Motor neuron (in vitro differentiated cells): ENCODE measurements at regions not wholly inside any gene's neighbourhood (a gene's known extent, or its start where the extent isn't known, plus 50 kb on each side); places are given as distances from the start of the nearest gene placed in this dataset.
"Not testable (repeated sequence)": the region's sequence is repeated elsewhere in the genome, so short reads cannot be mapped to it uniquely, and the experiment has no call there.

ENCODE experiments used
- ATAC-seq, 8 experiments: fragments of 200-7000 bp; cut with Tn5 transposase; replicated peaks in 6 of 8; 2 replicates each; pipeline ENCODE4 v1.8.0; 2021; ENCODE audit warnings: mild to moderate bottlenecking in 8 of 8, moderate library complexity in 8 of 8
- H3K27ac ChIP-seq, 2 donors: fragments of 250-450 bp; sonication (Bioruptor Pico); 2 replicates each; pipeline ENCODE4 v1.9.0; 2021; ENCODE audit warnings: antibody characterized with exemption in 2 of 2, mild to moderate bottlenecking in 2 of 2, moderate library complexity in 1 of 2
- H3K4me1 ChIP-seq, 2 donors: fragments of 250-450 bp; sonication (Bioruptor Pico); replicated peaks in 1 of 2; 2 replicates each; pipeline ENCODE4 v1.6.1; 2021; ENCODE audit warnings: antibody characterized with exemption in 2 of 2, mild to moderate bottlenecking in 2 of 2, moderate library complexity in 1 of 2
- H3K4me3 ChIP-seq, 5 donors: fragments of 250-450 bp; sonication (Bioruptor Pico); 2 replicates each; pipeline ENCODE4 v1.9.0; 2021; ENCODE audit warnings: antibody characterized with exemption in 5 of 5, mild to moderate bottlenecking in 5 of 5, moderate library complexity in 4 of 5
- WGBS, 10 experiments: fragments of 450-650 bp; shearing (Covaris generic); methylation state at CpG; one replicate each; pipeline ENCODE4 v1.0.0; 2022; 5-methylcytosine and 5-hydroxymethylcytosine counted together
- in situ Hi-C, 9 experiments: fragments of 400-800 bp; cut with MboI; loops; one replicate each; pipeline ENCODE4 v1.15.0; 2021; ENCODE audit warnings: low sequenced_read_pairs in 9 of 9, low pct_unique_long_range_greater_than_20kb in 2 of 9; ENCODE audit not compliant: unreplicated experiment in 9 of 9

- peaks cover 2 to 17% of the 10 kb centered on the region in 2 donors for H3K4me1 ChIP-seq
- in situ Hi-C loops = no loop called here
- peak in 7 of 8 experiments; percentile 20 to 76 (median 58) for ATAC-seq
- H3K27ac ChIP-seq = no peak overlapping the region
- H3K4me3 ChIP-seq = no peak overlapping the region
- WGBS, 10 experiments = 24 to 100% (median 73%) methylated on average over 1 to 8 of the region's 11 CpGs; no CpG with 5 or more reads in 2 of the 10 experiments
Measured at GRCh38 chr1:25017436-25018109, 87.5 kb upstream of the RUNX3 start.

- Histone ChIP-seq H3K4me1 (peaks cover 0 to 14% of the 10 kb centered on the region in 2 donors), H3K27ac (no peak overlapping the region), H3K4me3 (no peak overlapping the region)
- ATAC-seq = no peak
- WGBS, 10 experiments = 59 to 100% (median 88%) methylated on average over 1 to 10 of the region's 17 CpGs; no CpG with 5 or more reads in 2 of the 10 experiments
- in situ Hi-C loops = no loop called here
Measured at GRCh38 chr1:25012966-25013962, 83.2 kb upstream of the RUNX3 start.

- 20 to 83% (median 67%) methylated on average over 1 to 9 of the region's 13 CpGs; no CpG with 5 or more reads in 1 of the 10 experiments for WGBS, 10 experiments
- H3K4me1 ChIP-seq = peaks cover 0 to 5% of the 10 kb centered on the region in 2 donors
- no peak overlapping the region for H3K27ac ChIP-seq
- H3K4me3 ChIP-seq = no peak overlapping the region
- in situ Hi-C loops = no loop called here
- peak in 5 of 8 experiments; percentile 12 to 61 (median 52) for ATAC-seq
Measured at GRCh38 chr1:25011943-25012638, 82.0 kb upstream of the RUNX3 start.

GRCh38 chr1:25011275-25011674 is 81.2 kb upstream of the RUNX3 start:
- peaks cover 0 to 4% of the 10 kb centered on the region in 2 donors for H3K4me1 ChIP-seq
- no peak overlapping the region for H3K27ac ChIP-seq
- H3K4me3 ChIP-seq = no peak overlapping the region
- WGBS, 10 experiments = 33 to 94% (median 90%) methylated on average over 2 to 4 of the region's 4 CpGs; no CpG with 5 or more reads in 3 of the 10 experiments
- ATAC-seq = no peak
- in situ Hi-C loops = no loop called here

- in situ Hi-C loops = no loop called here
- Histone ChIP-seq H3K4me1 (peaks cover 0 to 4% of the 10 kb centered on the region in 2 donors), H3K4me3 (no peak overlapping the region), H3K27ac (no peak overlapping the region)
- ATAC-seq = no peak
- WGBS, 10 experiments = 75 to 100% (median 87%) methylated on average over 1 to 2 of the region's 3 CpGs; no CpG with 5 or more reads in 6 of the 10 experiments
Measured at GRCh38 chr1:25009671-25010262, 79.7 kb upstream of the RUNX3 start.

- no peak overlapping the region for H3K4me3 ChIP-seq
- no peak for ATAC-seq
- in situ Hi-C loops = no loop called here
- whole genome bisulfite sequencing, 10 experiments = 29 to 100% (median 40%) methylated on average over 1 to 2 of the region's 2 CpGs; no CpG with 5 or more reads in 3 of the 10 experiments
- H3K27ac ChIP-seq = no peak overlapping the region
- peaks cover 0 to 4% of the 10 kb centered on the region in 2 donors for H3K4me1 ChIP-seq
Measured at GRCh38 chr1:25008192-25008485, 78.1 kb upstream of the RUNX3 start.

- ATAC-seq, H3K4me1 ChIP-seq, H3K27ac ChIP-seq, in situ Hi-C loops, H3K4me3 ChIP-seq: not testable (repeated sequence)
- WGBS, 10 experiments = 48 to 91% (median 74%) methylated on average over 3 to 18 of the region's 18 CpGs
Measured at GRCh38 chr1:25007390-25008191, 77.5 kb upstream of the RUNX3 start.

GRCh38 chr1:25006770-25007169 is 76.7 kb upstream of the RUNX3 start:
- in situ Hi-C loops = no loop called here
- ATAC-seq = peak in 5 of 8 experiments; percentile 27 to 52 (median 51)
- WGBS, 10 experiments = 0 to 48% (median 39%) methylated on average over 2 to 11 of the region's 12 CpGs; no CpG with 5 or more reads in 1 of the 10 experiments

GRCh38 chr1:25004355-25004754 is 74.3 kb upstream of the RUNX3 start:
- no peaks in the 10 kb centered on the region for H3K4me1 ChIP-seq
- no peak for ATAC-seq
- no peak overlapping the region for H3K27ac ChIP-seq
- in situ Hi-C loops = no loop called here
- WGBS, 10 experiments = 21 to 100% (median 49%) methylated on average over 1 to 2 of the region's 2 CpGs; no CpG with 5 or more reads in 5 of the 10 experiments
- no peak overlapping the region for H3K4me3 ChIP-seq

More at GRCh38 chr1:25006770-25007169, 76.7 kb upstream of the RUNX3 start:
- H3K4me1 ChIP-seq = no peaks in the 10 kb centered on the region
- no peak overlapping the region for H3K27ac ChIP-seq
- H3K4me3 ChIP-seq = no peak overlapping the region

- no peak overlapping the region for H3K27ac ChIP-seq
- H3K4me1 ChIP-seq = no peaks in the 10 kb centered on the region
- ATAC-seq = no peak
- 41 to 100% (median 90%) methylated on average over 1 to 7 of the region's 7 CpGs; no CpG with 5 or more reads in 2 of the 10 experiments for WGBS, 10 experiments
- in situ Hi-C loops = no loop called here
- H3K4me3 ChIP-seq = no peak overlapping the region
Measured at GRCh38 chr1:25003457-25004190, 73.5 kb upstream of the RUNX3 start.

GRCh38 chr1:25003000-25003399 is 72.9 kb upstream of the RUNX3 start:
- H3K27ac ChIP-seq = no peak overlapping the region
- ATAC-seq = no peak
- H3K4me3 ChIP-seq = no peak overlapping the region
- in situ Hi-C loops = no loop called here
- WGBS, 10 experiments = 0 to 94% (median 86%) methylated on average over 1 to 7 of the region's 7 CpGs; no CpG with 5 or more reads in 3 of the 10 experiments
- no peaks in the 10 kb centered on the region for H3K4me1 ChIP-seq
